ENCODE measurements at regions not wholly inside any gene's neighbourhood (a gene's known extent, or its start where the extent isn't known, plus 50 kb on each side); places are given as distances from the start of the nearest gene placed in this dataset.
"Not testable (repeated sequence)": the region's sequence is repeated elsewhere in the genome, so short reads cannot be mapped to it uniquely, and the experiment has no call there.

DNA sequence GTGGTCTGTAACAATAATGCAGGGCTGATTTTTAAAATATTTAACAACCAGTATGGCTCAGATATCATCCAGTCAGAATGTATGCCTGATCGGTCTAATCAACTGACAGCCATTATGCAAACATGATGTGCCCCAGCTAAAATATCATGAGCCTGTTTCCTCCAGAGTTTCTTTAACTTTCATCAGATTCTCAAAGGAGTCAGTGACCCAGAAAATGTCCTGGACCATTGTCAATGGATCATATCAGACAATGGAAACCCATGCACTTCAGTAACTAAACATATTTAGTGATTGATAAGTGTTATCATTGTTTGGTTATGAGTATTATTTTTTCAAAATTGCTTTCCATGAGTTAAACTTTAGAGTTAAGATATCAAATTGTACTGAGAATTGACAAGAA, 173.5 kb downstream of the LMBRD1 start:
- no peak for DNase-seq

DNA sequence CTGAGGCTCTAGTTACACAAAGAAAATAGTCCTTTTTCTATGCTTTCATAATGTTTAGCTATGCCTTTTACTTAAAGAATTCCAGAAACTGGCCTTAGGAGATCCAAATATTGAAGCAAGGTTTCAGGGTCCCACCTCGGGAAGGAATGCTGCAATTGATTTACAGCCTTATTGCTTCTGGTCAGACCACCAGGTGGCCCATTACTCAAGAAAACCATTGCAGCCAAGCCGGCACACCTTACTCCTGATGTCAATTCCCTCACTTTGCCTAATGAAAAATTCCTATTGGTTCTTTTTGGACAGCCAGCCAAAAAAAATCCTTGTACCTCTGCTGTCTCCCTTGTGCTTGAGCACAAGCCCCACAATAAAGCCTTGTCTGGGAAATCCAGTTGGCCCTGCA, 173.9 kb downstream of the LMBRD1 start:
- DNase-seq: no peak

DNA sequence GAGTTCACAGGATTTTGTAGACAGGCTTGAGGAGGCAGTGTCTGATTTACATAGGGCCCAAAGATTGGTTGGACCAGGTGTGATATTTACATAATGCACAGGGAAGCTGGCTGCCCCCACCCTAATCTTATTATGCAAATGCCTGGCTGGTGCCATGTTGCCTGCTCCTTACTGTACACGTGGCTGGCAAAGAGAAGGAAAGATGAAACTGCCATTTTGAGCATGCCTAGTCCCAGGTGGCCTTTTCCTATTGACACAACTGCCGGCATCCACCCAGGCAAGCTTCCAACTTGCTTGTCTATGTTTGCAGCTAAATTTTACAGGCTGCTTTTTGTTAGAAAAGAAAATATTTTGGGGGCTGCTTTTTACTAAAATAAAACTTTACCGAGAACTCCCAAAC, 174.6 kb downstream of the LMBRD1 start:
- no peak for DNase-seq

DNA sequence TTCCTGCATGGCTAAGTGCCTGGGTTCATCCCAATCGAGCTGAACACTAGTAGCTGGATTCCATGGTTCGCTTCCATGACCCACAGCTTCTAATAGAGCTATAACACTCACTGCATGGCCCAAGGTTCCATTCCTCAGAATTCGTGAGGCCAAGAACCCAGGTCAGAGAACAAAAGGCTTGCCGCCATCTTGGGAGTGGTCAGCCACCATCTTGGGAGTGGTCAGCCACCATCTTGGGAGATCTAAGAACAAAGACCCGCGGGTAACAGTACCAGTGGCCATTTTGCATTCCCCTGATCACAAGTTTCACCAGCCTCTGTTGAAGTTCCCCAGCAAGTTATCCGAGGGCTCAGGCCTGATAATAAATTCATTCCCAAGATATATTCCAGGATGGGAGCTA, 179.6 kb downstream of the LMBRD1 start:
- DNase-seq: no peak

DNA sequence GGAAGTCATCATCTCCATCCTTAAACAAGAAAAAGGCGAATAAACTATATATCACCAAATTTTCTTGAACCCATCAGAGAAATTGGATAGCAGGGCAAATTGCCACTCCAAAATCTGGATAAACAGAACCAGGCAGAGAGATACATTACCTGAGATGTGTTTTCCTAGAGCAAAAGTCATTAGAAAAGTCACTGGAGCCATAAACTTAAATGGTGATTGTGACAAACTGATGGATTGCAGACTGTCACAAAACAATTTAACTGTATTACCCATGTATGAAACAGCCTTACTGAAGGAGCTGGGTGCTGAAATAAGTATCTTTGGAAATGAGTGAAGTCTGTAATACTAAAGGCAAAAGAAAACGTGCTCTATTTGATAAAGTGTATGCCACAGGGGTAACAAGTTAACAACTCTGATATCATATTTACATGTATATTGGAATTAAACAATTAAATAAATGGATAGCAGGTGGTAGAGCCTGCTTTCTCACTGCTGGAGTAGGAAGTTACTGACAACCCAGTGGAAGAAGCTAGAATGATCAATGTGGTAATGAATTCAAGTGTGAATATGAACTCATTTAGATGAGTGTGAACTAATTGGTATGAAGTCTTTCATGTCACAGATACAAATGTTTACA, 186.9 kb downstream of the LMBRD1 start:
- DNase-seq: no peak

DNA sequence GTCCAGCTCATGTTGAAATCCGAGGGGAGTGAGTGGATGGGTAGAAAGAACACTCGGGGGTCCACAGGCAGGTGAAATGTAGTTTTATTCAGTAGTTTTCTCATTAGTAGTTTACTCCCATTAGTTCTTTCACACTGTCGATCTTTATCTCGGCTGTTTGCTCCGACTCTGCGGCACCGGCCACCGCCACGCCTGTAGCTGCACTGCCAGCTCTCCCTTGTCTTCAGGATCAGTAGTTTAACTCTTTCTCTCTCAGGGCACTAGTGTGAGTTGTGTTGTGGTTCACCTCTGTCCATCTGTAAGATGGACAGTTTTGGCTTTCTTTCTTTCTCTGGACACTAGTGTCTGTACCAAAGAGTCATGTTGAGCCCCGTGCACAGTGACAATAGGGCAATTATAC, 195.7 kb downstream of the LMBRD1 start:
- no peak for DNase-seq

DNA sequence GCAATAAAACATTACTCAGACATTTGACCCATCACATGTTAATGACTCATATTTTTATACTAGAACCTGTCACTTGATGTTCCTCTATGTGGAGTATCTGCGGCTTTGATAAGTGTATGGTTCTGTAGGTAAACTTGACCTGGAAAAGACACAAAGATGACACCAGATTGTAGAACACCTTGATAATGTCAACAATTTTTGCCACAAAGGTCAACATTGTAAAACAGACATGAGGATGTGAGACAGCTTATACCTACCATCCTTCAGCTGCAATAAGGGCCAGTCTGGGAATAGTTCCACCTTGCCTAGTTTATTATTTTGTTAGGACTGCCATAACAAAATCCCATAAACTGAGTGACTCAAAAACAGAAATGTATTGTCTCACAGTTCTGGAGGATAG, 202.4 kb downstream of the LMBRD1 start:
- no peak for DNase-seq

DNA sequence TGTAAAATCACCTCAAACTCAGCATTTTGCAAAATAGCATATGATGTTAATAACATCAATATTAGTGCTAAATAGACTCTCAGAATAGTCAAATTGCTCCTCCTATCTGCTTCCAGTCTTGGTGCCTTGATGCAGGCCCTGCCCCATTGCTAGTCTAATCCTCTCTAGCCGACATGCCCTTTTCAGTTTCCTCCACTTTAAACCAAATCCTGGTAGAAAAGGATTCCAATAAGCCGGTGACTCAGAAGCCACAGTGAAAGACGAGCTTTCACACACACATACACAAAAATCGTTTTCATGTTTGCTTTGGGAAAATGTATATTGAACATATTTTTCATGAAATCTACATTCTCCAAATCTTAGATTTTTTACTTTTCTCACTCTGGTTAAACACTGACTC, 203.1 kb downstream of the LMBRD1 start:
- DNase-seq: no peak

DNA sequence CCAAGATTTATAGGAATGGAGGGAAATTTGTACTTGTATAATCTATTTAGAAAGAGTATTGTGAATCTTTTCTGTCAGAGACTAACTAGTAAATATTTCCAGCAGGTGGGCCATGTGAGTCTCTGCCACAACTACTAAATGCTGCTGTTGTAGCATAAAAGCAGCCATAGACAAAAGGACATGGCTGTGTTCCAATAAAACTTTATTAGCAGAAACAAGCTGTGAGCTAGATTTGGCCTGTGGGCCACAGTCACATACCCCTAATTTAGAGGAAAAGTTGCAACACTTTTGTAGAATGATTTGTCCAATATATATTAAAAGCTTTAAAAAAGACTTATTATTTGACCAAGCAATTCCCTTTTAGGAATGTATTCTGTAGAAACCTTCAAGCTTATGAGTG, 207.2 kb downstream of the LMBRD1 start:
- DNase-seq: no peak

DNA sequence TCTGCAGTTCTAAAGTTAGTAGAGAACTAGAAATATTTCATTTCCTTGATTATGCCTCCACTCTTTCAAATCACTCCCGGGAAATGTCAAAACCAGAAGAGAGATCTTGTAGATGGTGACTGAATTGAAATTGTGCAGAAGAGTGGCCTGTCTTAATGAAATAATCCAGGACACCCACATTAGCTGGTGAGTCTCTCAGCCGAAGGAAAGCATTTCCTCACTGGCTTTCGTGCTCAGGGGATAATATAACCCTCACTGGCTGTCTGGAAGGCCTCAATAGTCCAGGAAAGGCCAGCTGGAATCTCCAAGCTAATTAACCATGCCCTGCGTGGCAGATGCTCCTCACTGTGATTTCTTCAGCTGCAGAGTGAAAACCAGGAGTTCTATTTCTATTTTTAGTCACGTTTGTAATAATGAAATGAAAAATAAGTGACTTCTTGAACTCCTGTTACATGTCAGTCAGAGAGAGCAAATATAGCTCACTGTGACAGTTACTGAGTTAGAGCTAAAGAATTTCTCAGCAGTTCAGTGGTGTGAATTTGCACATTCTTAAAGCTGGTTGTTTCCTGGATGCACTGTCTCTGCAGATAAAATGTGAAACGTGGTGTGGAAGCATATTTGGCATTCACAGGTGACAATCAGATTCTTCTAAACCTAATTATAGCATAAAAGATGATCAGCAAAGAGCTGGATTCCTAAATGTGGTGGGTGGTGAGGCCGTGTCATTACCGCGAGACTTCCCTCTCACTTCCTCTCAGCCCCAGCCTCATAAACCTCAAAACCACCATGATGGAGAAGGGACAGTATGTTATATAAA, 211.7 kb downstream of the LMBRD1 start:
- peak in 1 of 5 experiments; percentile 30 for DNase-seq

DNA sequence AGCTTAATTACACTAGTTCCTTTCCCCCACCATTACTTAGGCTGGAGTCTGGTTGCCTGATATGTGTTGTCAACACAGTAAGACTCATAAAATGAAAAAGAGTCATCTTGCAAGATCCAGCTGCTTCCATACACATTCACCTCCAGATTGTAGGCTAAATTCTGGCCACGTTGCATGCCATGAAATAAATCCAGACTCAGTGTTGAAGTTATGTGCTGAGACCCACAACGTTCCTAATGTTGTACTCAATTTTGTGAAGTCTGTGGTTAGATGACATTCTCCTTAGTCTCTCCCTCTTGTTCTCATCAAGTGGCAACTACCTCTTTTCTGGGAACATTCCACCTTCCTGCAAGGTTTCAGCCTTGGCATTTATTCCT, 212.3 kb downstream of the LMBRD1 start:
- DNase-seq: no peak

DNA sequence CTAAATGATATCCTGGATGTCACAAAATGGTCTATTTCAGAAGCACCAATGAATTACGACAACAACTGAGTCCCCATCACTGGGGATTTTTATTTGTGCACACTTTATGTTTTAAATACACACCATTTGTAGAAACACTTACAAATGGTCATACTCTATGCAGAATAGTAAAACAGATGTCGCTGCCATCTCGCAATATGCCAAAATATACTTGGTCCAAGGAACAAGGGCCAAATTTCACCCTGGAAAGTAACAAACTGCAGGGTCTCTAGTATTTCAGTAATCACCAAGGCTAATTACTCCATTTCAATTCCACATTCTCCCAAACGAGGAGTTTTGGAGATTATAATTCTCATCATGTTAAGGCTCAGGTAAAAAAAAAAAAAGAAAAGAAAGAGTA, 215.2 kb downstream of the LMBRD1 start:
- DNase-seq: no peak

DNA sequence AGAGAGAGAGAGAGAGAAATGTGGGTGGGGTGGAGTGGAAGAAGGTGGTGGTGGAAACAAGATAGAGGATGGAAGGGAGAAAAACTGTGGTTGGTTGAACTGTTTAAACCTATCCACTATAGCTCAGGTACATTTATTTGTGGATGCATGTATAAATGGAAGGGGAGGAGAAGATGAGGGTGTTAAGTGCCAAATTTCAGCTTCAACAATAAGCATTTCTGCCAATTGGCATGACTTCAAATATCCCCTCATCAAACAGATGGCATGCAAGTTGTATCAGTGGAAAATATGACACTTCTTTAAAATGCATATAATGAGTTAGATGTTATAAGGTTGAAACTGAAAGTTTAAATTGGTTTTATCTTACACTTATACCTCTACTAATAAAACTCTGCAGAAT, 216.1 kb downstream of the LMBRD1 start:
- DNase-seq: no peak

DNA sequence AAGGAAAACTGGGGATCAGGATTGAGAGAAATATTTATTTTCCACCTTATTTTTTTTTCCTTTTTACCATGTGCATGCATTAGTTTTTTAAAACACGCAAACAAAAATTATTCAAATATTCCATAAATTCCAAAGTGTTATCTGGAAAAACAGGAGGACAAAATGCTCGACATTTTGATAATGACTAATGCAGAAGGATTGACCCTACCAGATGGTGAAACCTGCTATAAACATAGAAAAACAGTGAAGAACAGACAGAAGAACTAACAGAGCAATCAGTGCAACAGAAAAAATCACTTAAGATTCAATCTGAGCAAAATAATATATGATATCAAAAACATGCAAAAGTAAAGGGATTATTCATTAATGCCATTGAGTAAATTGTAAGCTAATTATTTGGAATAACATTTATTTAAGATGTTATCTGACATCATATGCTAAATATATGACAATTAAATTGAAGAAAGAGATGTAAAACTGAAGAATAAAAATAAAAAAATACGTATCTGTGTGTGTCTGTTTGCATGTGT, 218.4 kb downstream of the LMBRD1 start:
- DNase-seq: no peak

DNA sequence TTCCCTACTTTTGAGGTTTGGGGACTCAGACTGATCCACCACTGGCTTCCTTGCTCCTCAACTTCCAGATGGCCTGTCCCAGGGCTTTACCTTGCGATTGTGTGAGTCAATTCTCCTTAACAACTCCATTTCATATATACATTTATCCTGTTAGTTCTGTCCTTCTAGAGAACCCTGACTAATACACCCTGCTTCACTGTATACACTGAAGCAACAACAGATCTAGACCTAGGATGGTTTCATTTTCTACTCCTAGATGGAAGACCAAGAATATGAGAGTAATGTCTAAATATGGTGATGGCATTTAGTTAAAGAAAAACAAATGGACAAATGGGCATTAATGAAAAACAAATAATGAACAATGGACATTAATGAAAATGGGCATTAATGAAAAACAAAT, 225.6 kb downstream of the LMBRD1 start:
- DNase-seq: no peak

DNA sequence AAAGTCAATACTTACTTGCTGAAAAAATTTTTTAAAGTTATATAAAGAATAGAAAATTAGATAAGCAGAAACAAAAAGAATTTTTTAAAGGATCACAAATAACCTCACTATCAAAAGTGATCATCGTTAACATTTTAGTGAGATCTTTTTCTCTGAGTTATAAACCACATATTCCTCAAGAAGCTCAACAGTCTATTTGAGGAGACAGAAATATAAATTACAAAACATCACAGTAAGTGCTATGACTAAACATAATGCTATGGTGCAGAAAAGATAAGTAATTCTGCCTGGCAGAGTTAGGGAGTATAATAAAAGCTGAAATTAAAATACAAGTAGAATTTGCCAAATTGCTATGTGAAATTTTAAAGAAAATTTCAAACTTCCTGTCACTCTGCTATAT, 226.7 kb downstream of the LMBRD1 start:
- no peak for DNase-seq

DNA sequence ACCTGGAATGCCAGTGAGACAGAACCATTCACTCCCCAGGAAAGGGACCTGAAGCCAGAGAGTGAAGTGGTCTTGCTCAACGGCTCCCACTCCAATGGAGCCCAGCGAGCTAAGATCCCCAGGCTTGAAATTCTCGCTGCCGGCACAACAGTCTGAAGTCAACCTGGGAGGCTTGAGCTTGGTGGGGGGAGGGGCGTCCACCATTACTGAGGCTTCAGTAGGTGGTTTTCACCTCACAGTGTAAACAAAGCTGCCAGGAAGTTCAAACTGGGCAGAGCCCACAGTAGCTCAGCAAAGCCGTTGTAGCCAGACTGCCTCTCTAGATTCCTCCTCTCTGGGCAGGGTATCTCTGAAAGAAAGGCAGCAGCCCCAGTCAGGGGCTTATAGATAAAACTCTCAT, 236.2 kb downstream of the LMBRD1 start:
- DNase-seq: not testable (repeated sequence)

DNA sequence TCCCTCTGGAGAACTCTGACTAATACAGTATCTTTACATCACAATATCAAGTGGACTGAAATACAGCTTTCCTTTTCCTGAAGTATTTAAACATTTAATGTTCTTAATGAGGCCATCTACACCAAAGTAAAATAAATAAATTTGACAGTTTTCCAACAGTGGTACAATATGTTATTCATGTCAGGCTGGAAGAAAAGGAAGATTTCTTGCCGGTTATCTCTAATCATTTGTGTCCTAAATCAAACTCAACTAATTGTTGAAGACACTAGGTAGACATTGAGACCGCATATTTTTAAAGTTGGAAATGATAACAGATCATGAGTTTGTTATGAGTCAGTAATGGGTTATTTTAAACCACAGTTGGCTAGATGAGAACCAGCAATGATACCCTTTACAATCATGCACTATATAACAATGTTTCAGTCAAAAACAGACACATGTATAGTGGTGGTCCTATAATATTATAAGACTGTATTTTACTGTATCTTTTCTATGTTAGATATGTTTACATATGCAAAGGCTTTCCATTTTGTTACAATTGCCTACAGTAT, 241.6 kb downstream of the LMBRD1 start:
- no peak for DNase-seq

DNA sequence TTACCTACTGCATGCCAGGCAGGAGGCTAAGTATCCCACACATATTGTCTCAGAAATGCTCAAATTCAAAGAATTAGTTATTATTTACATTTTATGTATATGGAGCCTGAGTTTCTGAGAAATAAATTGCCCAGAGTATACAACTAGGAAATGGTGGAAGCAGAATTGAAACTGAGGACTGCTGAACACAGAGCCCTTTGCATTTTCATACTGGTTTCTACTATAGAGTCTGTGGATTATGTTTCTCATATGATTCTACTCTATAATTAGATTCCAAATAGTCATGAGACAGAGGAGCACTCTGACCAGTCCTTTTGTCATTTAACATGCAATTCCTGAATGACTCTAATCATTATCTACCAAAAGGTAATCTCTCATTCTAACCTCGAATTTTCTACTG, 254.3 kb downstream of the LMBRD1 start:
- DNase-seq: no peak

DNA sequence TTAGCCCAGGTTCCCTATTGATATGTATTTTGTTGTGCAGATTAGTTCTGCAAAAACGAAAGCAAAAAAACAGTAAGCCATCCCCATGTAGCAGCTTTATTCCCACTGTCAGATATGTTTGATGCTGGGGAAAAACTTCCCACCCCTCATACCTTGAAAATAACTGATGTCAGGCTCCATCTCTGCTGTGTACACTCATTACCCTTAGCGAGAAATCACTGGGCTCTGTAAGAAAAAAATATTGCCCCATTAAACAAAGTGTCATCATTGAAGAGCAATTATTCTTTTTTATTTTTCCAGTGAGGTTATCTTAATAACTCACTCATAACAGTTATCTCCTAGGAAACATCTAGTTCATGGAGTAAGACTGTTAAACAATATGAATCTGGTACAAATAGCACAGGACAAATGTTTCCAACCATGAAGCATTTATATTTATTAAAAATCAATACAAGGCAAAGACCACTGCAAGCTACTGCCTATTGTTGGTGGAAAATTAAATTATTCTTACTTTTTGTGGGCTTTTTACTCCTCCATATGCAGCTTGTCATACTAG, 268.8 kb downstream of the LMBRD1 start:
- no peak for DNase-seq

DNA sequence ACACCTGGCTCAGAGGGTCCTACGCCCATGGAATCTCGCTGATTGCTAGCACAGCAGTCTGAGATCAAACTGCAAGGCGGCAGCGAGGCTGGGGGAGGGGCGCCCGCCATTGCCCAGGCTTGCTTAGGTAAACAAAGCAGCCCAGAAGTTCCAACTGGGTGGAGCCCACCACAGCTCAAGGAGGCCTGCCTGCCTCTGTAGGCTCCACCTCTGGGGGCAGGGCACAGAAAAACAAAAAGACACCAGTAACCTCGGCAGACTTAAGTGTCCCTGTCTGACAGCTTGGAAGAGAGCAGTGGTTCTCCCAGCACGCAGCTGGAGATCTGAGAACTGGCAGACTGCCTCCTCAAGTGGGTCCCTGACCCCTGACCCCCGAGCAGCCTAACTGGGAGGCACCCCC, 281.3 kb downstream of the LMBRD1 start:
- not testable (repeated sequence) for DNase-seq

DNA sequence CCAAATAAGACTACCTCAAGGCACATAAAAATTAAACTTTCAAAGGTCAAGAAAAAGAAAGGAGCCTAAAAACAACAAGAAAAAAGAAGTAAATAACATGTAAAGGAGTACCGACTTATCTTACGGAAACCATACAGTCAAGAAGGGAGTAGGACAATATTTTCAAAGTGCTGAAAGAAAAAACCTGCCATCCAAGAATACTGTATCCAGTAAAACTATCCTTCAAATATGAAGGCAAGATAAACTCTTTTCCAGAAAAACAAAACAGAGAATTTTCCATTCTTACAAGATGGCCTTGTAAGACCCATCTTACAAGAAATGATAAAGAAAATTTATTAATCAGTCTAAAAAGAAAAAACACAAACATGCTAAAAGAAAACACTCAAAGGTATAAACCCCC, 302.2 kb downstream of the LMBRD1 start:
- DNase-seq: no peak

DNA sequence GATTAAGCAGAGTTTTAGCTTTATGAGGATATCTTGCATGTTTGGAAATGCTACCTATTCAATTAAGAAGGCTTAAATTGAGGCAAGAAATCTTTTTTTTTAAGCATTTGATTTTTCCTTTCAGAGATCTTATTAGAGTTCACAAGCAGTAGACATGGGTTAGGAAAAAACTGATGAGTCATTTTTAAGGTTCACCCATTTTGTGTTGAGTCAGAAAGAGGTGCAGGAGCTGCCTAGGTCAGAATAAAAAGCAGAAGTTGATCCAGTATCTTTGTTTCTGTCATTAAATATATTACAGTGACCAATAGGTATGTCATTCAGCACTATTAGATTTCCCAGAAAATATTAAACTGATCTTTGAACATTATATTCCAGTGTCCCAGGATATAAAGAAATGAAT, 306.8 kb downstream of the LMBRD1 start:
- no peak for DNase-seq

DNA sequence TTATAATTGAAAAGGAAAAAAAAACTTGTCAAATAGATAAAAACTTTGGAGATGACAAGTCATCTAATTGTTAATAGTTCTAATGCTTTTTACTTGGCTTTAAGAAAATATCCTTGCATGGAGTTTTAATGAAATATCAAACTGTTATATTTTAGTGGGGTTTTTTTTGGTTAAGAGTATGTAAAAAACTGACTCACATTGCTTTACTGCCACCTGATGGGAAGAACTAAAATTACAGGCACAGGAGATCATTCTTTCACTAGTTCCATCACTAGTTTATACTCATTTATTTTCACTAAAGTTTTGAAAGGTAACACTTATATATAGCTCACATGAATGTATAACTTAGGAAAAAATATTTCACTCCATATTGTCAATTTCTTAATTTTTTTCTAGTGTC, 309.1 kb downstream of the LMBRD1 start:
- DNase-seq: no peak
